ENCODE measurements at regions not wholly inside any gene's neighbourhood (a gene's known extent, or its start where the extent isn't known, plus 50 kb on each side); places are given as distances from the start of the nearest gene placed in this dataset.
"Not testable (repeated sequence)": the region's sequence is repeated elsewhere in the genome, so short reads cannot be mapped to it uniquely, and the experiment has no call there.

GRCh38 chr13:21297447-21297846, 121.0 kb downstream of the MRPL57 start:
- H3F3A ChIP-seq (ENCODE audit: insufficient read depth, low read length), result peaks cover 8% of the 10 kb centered on the region; the same call in 1 of the 2 replicates
- peak overlapping the region; percentile 16; the same call in 1 of the 2 replicates for H3K27ac ChIP-seq (ENCODE audit: low read length)
- H4K20me1 ChIP-seq (ENCODE audit: insufficient read depth, low read length), result no peaks in the 10 kb centered on the region
- H3K36me3 ChIP-seq (replicated peaks; ENCODE audit: insufficient read depth, low read length), result no peaks in the 10 kb centered on the region
- H3K79me2 ChIP-seq (ENCODE audit: low read length), result no peaks in the 10 kb centered on the region
- no peaks in the 10 kb centered on the region for H3K27me3 ChIP-seq (replicated peaks; ENCODE audit: insufficient read depth, low read length)
- H3K9me2 ChIP-seq (replicated peaks; ENCODE audit: insufficient read depth, low read length), result no peaks in the 10 kb centered on the region
- TF ChIP-seq EZH2phosphoT487 (IDR thresholded peaks at IDR 0.05; ENCODE audit: low read length), result no peak
- TF ChIP-seq EZH2 (optimal IDR thresholded peaks at IDR 0.05; ENCODE audit: low read depth, low read length), result no peak
- TF ChIP-seq, protein P1, sequence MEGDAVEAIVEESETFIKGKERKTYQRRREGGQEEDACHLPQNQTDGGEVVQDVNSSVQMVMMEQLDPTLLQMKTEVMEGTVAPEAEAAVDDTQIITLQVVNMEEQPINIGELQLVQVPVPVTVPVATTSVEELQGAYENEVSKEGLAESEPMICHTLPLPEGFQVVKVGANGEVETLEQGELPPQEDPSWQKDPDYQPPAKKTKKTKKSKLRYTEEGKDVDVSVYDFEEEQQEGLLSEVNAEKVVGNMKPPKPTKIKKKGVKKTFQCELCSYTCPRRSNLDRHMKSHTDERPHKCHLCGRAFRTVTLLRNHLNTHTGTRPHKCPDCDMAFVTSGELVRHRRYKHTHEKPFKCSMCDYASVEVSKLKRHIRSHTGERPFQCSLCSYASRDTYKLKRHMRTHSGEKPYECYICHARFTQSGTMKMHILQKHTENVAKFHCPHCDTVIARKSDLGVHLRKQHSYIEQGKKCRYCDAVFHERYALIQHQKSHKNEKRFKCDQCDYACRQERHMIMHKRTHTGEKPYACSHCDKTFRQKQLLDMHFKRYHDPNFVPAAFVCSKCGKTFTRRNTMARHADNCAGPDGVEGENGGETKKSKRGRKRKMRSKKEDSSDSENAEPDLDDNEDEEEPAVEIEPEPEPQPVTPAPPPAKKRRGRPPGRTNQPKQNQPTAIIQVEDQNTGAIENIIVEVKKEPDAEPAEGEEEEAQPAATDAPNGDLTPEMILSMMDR (IDR thresholded peaks at IDR 0.05; ENCODE audit: low read length), result no peak
- peak overlapping the region; percentile 85 for H2AFZ ChIP-seq (ENCODE audit: low read length)
- no peaks in the 10 kb centered on the region; the same call in 1 of the 2 replicates for H3K4me1 ChIP-seq (ENCODE audit: low read length)
- H3K9me3 ChIP-seq (replicated peaks; ENCODE audit: insufficient read depth, low read length), result no peaks in the 10 kb centered on the region
- DNase-seq, result no peak
- H3K9ac ChIP-seq (ENCODE audit: low read length), result peak overlapping the region; percentile 8; the same call in 1 of the 2 replicates
- H3K4me2 ChIP-seq (ENCODE audit: low read depth, low read length), result peak overlapping the region; percentile 70
- H3K4me3 ChIP-seq (ENCODE audit: low read length), result peak overlapping the region; percentile 75

- TF ChIP-seq, protein P1 (IDR thresholded peaks at IDR 0.05; ENCODE audit: low read length), result peak; percentile 54
- no peak for TF ChIP-seq EZH2 (optimal IDR thresholded peaks at IDR 0.05; ENCODE audit: low read depth, low read length)
- TF ChIP-seq EZH2phosphoT487 (IDR thresholded peaks at IDR 0.05; ENCODE audit: low read length), result no peak
These were observed 121.7 kb downstream of the MRPL57 start for GRCh38 chr13:21297914-21298831.

DNA sequence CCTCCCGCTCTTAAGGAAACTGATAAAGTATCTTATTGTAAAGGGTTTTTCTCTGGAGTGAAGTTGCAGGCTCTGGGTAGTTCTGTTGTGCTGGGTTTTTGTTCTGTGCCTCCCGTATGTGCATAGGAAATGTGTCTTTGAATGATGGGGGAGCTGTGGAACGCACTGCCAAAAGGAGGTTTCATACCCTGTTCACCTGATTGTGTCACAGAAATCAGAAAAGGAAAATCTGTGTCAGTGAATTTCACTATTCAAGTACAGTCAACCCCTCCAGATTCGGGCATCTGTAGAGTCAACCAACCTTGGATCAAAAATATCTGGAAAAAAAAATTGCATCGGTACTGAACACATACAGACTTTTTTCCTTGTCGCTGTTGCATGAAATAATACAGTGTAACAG, 127.8 kb downstream of the MRPL57 start:
- no peak overlapping the region for H3K27ac ChIP-seq (ENCODE audit: low read length)
- H3K27me3 ChIP-seq (replicated peaks; ENCODE audit: insufficient read depth, low read length), result no peaks in the 10 kb centered on the region
- H3K9ac ChIP-seq (ENCODE audit: low read length), result no peak overlapping the region
- H4K20me1 ChIP-seq (ENCODE audit: insufficient read depth, low read length), result no peaks in the 10 kb centered on the region
- no peak for TF ChIP-seq EZH2 (optimal IDR thresholded peaks at IDR 0.05; ENCODE audit: low read depth, low read length)
- TF ChIP-seq EZH2phosphoT487 (IDR thresholded peaks at IDR 0.05; ENCODE audit: low read length), result no peak
- TF ChIP-seq, protein P1 (IDR thresholded peaks at IDR 0.05; ENCODE audit: low read length), result no peak
- H3F3A ChIP-seq (ENCODE audit: insufficient read depth, low read length), result no peaks in the 10 kb centered on the region
- DNase-seq, result no peak
- no peaks in the 10 kb centered on the region for H3K9me3 ChIP-seq (replicated peaks; ENCODE audit: insufficient read depth, low read length)
- no peak overlapping the region for H3K4me3 ChIP-seq (ENCODE audit: low read length)
- H2AFZ ChIP-seq (ENCODE audit: low read length), result no peak overlapping the region
- no peaks in the 10 kb centered on the region for H3K9me2 ChIP-seq (replicated peaks; ENCODE audit: insufficient read depth, low read length)
- no peaks in the 10 kb centered on the region for H3K36me3 ChIP-seq (replicated peaks; ENCODE audit: insufficient read depth, low read length)
- H3K4me1 ChIP-seq (ENCODE audit: low read length), result no peaks in the 10 kb centered on the region; the same call in 1 of the 2 replicates
- H3K79me2 ChIP-seq (ENCODE audit: low read length), result no peaks in the 10 kb centered on the region
- no peak overlapping the region for H3K4me2 ChIP-seq (ENCODE audit: low read depth, low read length)

More at GRCh38 chr13:21297914-21298831, 121.7 kb downstream of the MRPL57 start:
- Histone ChIP-seq H3K36me3 (replicated peaks; ENCODE audit: insufficient read depth, low read length) (no peaks in the 10 kb centered on the region), H3K9ac (ENCODE audit: low read length) (peak overlapping the region; percentile 60; the same call in 1 of the 2 replicates), H2AFZ (ENCODE audit: low read length) (peak overlapping the region; percentile 85), H3K9me2 (replicated peaks; ENCODE audit: insufficient read depth, low read length) (no peaks in the 10 kb centered on the region), H4K20me1 (ENCODE audit: insufficient read depth, low read length) (no peaks in the 10 kb centered on the region), H3F3A (ENCODE audit: insufficient read depth, low read length) (peaks cover 8% of the 10 kb centered on the region; the same call in 1 of the 2 replicates), H3K4me1 (ENCODE audit: low read length) (no peaks in the 10 kb centered on the region; the same call in 1 of the 2 replicates), H3K4me2 (ENCODE audit: low read depth, low read length) (peak overlapping the region; percentile 81), H3K9me3 (replicated peaks; ENCODE audit: insufficient read depth, low read length) (no peaks in the 10 kb centered on the region), H3K27ac (ENCODE audit: low read length) (peak overlapping the region; percentile 61; the same call in 1 of the 2 replicates), H3K4me3 (ENCODE audit: low read length) (peak overlapping the region; percentile 75), H3K27me3 (replicated peaks; ENCODE audit: insufficient read depth, low read length) (no peaks in the 10 kb centered on the region), H3K79me2 (ENCODE audit: low read length) (no peaks in the 10 kb centered on the region)
- DNase-seq, result peak; percentile 86

DNA sequence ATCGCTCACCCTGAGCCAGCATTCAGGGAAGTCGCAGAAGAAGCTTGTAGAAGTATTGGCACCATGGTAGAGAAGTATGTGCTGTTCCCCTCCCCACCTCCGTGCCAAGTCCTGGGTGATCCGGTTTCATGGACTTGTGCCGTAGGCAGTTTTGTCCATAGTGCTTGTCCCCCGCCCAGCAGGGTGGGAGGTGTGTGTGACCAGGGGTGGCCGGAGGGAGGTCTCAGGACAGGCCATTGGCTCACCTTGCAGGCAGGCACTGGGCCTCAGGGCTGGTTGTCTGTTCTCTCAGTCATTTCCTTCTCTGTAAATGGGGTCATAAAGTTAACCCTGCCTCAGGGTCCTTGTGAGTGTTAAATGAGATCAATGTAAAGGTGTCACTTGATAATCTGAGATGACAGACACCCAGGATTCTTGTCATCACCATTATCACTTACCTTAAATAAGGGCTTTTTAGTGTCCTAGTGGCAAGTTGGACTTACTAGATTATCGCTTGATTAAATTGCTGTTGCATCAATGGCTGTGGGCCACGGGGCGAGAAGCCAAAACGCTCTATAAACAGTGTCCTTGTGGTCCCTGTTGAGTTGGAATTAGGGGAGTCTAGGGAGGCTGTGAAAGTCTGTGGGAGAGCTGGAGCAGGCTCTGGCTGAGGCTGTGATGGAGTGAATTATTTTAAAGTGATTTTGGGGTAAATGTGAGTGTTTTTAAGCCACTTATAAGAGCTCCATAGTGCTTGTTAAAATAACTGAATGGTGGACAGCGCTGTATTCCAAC, 130.0 kb downstream of the MRPL57 start:
- not testable (repeated sequence) for H3K9me2 ChIP-seq (replicated peaks; ENCODE audit: insufficient read depth, low read length); H3K4me2 ChIP-seq (ENCODE audit: low read depth, low read length); H3K79me2 ChIP-seq (ENCODE audit: low read length); H3K36me3 ChIP-seq (replicated peaks; ENCODE audit: insufficient read depth, low read length); H4K20me1 ChIP-seq (ENCODE audit: insufficient read depth, low read length); H2AFZ ChIP-seq (ENCODE audit: low read length); H3K27ac ChIP-seq (ENCODE audit: low read length); H3F3A ChIP-seq (ENCODE audit: insufficient read depth, low read length); H3K9me3 ChIP-seq (replicated peaks; ENCODE audit: insufficient read depth, low read length); DNase-seq; H3K4me3 ChIP-seq (ENCODE audit: low read length); H3K9ac ChIP-seq (ENCODE audit: low read length); H3K4me1 ChIP-seq (ENCODE audit: low read length); H3K27me3 ChIP-seq (replicated peaks; ENCODE audit: insufficient read depth, low read length)

- H3K4me1 ChIP-seq (ENCODE audit: low read length); H3K4me3 ChIP-seq (ENCODE audit: low read length); H3K79me2 ChIP-seq (ENCODE audit: low read length); H3K4me2 ChIP-seq (ENCODE audit: low read depth, low read length); H3K9me3 ChIP-seq (replicated peaks; ENCODE audit: insufficient read depth, low read length); H4K20me1 ChIP-seq (ENCODE audit: insufficient read depth, low read length); H3K9me2 ChIP-seq (replicated peaks; ENCODE audit: insufficient read depth, low read length); H3F3A ChIP-seq (ENCODE audit: insufficient read depth, low read length); DNase-seq; H3K36me3 ChIP-seq (replicated peaks; ENCODE audit: insufficient read depth, low read length); H2AFZ ChIP-seq (ENCODE audit: low read length); H3K27ac ChIP-seq (ENCODE audit: low read length); H3K9ac ChIP-seq (ENCODE audit: low read length); H3K27me3 ChIP-seq (replicated peaks; ENCODE audit: insufficient read depth, low read length): not testable (repeated sequence)
These were observed 130.7 kb downstream of the MRPL57 start for GRCh38 chr13:21307158-21307557.
